AG09309 (cell line): ENCODE measurements at regions not wholly inside any gene's neighbourhood (a gene's known extent, or its start where the extent isn't known, plus 50 kb on each side); places are given as distances from the start of the nearest gene placed in this dataset.

Source experiments
- DNase-seq: peaks from one replicate; pipeline ENCODE4 v3.0.0-alpha.2; 2010; ENCODE audit warnings: low read depth
- H3K4me3 ChIP-seq: 2 replicates; pipeline ENCODE4 v1.5.1; 2011; ENCODE audit warnings: mild to moderate bottlenecking, low read depth, low read length, moderate library complexity; ENCODE audit not compliant: control insufficient read depth
- TF ChIP-seq, protein P1 (sequence below): IDR thresholded peaks from 2 replicates; pipeline ENCODE4 v1.5.1; 2011; ENCODE audit warnings: mild to moderate bottlenecking, low read depth, low read length, inconsistent platforms; ENCODE audit not compliant: insufficient read depth, control insufficient read depth; ENCODE audit errors: missing control alignments

DNA sequence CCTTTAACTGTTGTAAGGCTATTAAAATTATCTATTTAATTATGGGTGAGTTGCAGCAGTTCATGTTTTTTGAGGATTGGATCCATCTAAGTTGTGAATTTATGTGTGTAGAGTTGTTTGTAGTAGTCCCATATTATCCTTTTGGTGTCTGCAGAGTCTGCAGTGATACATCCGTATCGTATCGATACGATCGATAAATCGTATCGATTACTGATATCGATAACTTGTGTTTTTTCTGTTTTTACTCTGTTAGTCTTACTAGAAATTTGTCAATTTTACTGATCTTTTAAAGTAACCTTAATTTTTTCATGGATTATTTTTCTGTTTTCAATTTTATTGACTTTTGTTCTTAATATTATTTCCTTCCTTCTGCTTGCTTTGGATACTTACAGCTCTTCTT lies 462.5 kb upstream of the SOX5 start:
- no peak overlapping the region for H3K4me3 ChIP-seq
- TF ChIP-seq, protein P1, sequence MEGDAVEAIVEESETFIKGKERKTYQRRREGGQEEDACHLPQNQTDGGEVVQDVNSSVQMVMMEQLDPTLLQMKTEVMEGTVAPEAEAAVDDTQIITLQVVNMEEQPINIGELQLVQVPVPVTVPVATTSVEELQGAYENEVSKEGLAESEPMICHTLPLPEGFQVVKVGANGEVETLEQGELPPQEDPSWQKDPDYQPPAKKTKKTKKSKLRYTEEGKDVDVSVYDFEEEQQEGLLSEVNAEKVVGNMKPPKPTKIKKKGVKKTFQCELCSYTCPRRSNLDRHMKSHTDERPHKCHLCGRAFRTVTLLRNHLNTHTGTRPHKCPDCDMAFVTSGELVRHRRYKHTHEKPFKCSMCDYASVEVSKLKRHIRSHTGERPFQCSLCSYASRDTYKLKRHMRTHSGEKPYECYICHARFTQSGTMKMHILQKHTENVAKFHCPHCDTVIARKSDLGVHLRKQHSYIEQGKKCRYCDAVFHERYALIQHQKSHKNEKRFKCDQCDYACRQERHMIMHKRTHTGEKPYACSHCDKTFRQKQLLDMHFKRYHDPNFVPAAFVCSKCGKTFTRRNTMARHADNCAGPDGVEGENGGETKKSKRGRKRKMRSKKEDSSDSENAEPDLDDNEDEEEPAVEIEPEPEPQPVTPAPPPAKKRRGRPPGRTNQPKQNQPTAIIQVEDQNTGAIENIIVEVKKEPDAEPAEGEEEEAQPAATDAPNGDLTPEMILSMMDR, result no peak
- no peak for DNase-seq

DNA sequence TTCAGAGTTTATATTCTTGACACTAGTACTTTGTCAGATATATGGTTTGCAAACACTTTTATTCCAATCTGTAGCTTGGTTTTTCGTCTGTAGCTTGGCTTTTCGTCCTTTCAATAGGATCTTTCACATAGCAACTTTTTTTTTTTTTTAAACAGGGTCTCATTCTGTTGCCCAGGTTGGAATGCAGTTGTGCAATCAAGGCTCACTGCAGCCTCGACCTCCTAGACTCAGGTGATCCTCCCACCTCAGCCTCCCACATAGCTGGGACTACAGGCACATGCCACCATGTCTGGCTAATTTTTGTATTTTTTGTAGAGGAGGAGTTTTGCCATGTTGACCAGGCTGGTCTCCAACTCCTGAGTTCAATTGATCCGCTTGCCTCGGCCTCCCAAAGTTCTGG lies 460.4 kb upstream of the SOX5 start:
- TF ChIP-seq, protein P1, result no peak
- no peak overlapping the region for H3K4me3 ChIP-seq
- no peak for DNase-seq

DNA sequence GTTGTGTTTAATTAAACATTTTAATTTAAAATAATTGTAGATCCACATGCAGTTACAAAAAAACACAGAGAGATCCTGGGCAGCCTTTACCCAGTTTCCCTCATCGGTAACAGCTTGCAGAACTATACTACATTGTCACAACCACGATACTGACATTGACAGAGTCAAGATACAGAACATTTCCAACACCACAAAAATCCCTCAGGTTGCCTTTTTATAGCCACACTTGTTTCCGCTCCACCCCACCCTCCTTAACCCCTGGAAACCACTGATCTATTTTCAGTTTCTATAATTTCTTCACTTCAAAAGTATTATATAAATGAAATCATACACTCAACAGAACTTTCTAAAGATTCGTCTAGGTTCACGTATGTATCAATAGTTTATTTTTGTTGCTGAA lies 458.8 kb upstream of the SOX5 start:
- TF ChIP-seq, protein P1, result no peak
- DNase-seq, result no peak
- H3K4me3 ChIP-seq, result no peak overlapping the region

DNA sequence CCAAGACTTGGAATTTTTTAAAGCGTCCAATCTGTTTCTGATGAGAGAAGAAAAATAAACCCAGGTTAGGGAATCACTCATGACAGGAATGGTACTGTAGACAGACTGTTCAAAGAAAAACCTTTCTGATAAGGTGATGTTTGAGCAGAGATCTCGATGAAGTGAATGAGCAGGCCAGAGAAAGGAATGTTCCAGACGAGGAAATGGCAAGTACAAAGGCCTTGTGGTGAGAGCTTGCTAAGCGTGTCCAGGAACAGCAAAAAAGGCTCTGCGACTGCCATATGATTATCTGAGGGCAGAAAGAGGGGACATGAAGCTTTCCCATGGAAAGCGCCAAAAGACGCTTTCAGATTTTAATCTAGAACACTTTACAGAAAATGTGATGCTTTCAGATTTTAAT lies 458.4 kb upstream of the SOX5 start:
- H3K4me3 ChIP-seq, result no peak overlapping the region
- DNase-seq, result no peak
- TF ChIP-seq, protein P1, result no peak

DNA sequence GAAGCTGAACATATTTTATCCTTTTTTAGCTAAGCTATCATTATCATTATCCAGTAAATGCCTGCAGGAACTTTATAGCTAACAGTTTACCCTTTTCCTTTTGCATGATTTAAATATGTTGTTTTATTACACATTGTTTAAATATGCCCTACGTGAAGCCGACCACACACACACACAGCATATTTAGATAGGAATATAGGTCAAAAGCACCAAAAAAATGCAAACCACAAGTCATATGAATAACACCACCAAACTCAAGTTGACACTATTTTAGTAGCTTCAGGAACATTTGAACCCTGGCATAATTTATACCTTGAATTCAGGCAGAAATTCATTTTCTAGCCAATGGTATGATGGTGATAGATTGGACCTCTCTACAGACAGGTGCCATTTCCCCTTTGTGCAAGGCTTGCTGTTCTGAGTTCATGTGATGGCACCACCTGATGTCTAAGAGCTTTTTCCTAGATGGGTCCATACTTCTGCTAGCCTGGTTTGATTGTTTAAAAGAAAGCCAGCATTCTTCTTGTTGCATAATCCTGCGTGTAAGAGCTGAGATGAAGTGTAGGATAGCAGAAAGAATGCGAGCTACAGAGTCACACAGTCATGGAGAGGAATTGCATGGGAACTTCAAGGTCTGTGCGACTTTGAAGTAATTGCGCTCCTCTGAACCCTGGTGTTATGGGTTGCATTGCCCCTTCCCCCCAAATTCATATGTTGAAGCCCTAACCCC lies 454.8 kb upstream of the SOX5 start:
- DNase-seq, result no peak
- TF ChIP-seq, protein P1, result no peak
- no peak overlapping the region for H3K4me3 ChIP-seq

DNA sequence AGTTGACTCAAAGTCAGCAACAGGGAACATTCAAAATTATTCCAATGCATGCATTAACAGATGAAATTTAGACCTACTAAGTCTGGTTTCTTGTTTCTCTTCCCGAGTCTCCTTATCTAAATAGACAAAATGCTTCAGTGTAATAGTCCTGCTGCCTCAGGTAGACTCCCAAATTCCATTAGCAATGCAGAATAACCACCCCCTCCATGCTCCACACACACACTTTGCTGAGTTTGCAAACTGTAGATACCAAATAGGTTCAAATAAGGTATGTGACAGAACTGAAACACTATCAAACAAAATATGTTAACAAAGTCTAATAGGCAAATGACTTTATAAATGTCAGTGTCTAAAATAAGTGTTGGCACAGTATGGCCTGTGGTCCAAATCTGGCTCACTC lies 451.1 kb upstream of the SOX5 start:
- TF ChIP-seq, protein P1, result no peak
- no peak for DNase-seq
- H3K4me3 ChIP-seq, result no peak overlapping the region
